ENCODE measurements at regions not wholly inside any gene's neighbourhood (a gene's known extent, or its start where the extent isn't known, plus 50 kb on each side); places are given as distances from the start of the nearest gene placed in this dataset.

DNA sequence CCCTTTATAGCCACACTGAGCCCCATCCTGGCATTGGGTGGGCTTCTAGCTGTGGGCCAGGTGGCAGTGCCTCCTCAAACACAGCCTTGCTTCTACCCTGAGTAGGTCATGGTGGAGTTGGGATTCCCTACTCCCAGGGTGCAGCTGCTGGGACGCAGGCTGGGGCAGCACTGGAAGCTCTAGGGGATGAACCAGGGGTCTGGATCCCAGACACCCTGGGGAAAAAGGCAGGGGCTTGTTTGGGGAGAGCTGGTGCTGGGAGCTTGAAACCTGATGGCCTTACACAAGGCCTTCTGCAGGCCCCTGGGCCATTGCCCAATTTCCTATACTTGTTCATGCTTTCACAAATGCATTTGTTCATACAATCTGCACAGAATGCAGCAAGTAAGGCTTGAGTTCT lies 103.7 kb upstream of the CTBP2 start:
- ChIA-PET POLR2A (no interaction called here), CTCF (no interaction called here)
- TF ChIP-seq L3MBTL2 (conservative IDR thresholded peaks at IDR 0.05), result no peak
- TF ChIP-seq FOXA1 (IDR thresholded peaks at IDR 0.05), result no peak
- DNase-seq (ENCODE audit: extremely low spot score), result no peak

DNA sequence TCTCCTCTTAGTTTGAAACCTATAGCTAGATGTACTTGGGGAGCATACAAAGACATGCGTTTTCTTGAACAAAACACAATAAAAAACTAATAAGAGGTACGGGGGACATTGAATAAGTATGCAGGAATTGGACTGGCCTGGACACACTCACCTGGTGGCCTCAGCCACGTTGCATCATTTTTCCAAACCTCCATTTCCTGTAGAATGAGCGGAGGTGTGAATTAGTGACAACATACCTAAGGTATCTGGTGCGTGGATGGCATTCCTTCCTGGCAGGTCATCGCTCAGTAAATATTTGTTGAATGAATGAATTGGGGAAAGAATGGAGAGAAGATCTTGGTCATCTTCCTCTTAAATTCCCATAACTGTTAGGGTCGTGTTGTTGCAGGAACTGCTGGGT lies 103.2 kb upstream of the CTBP2 start:
- no peak for TF ChIP-seq ARNT (IDR thresholded peaks at IDR 0.05)
- no peak for TF ChIP-seq FOXK2 (IDR thresholded peaks at IDR 0.05)
- TF ChIP-seq FOXA1 (IDR thresholded peaks at IDR 0.05), result no peak
- no peak for TF ChIP-seq HDGF (IDR thresholded peaks at IDR 0.05; ENCODE audit: borderline replicate concordance)
- no peak for TF ChIP-seq NFRKB (IDR thresholded peaks at IDR 0.05)
- TF ChIP-seq FOXM1 (IDR thresholded peaks at IDR 0.05; ENCODE audit: borderline replicate concordance), result no peak
- no peak for TF ChIP-seq SP1 (IDR thresholded peaks at IDR 0.05)
- no peak for TF ChIP-seq CTBP1 (IDR thresholded peaks at IDR 0.05; ENCODE audit: borderline replicate concordance)
- DNase-seq (ENCODE audit: extremely low spot score), result no peak
- POLR2A ChIA-PET, result no interaction called here
- CTCF ChIA-PET, result no interaction called here

GRCh38 chr10:125262920-125263319 lies 102.6 kb upstream of the CTBP2 start:
- POLR2A ChIA-PET, result no interaction called here
- CTCF ChIA-PET, result no interaction called here
- no peak for DNase-seq (ENCODE audit: extremely low spot score)
- TF ChIP-seq SP1 (IDR thresholded peaks at IDR 0.05) (no peak), NFRKB (IDR thresholded peaks at IDR 0.05) (no peak), TARDBP (IDR thresholded peaks at IDR 0.05) (no peak), FOXA1 (IDR thresholded peaks at IDR 0.05) (no peak), ARNT (IDR thresholded peaks at IDR 0.05) (no peak), ZNF384 (IDR thresholded peaks at IDR 0.05) (no peak), FOXM1 (IDR thresholded peaks at IDR 0.05; ENCODE audit: borderline replicate concordance) (no peak), CTBP1 (IDR thresholded peaks at IDR 0.05; ENCODE audit: borderline replicate concordance) (no peak), PKNOX1 (IDR thresholded peaks at IDR 0.05) (no peak), FOXK2 (IDR thresholded peaks at IDR 0.05) (no peak), BHLHE40 (IDR thresholded peaks at IDR 0.05; ENCODE audit: borderline replicate concordance) (no peak), HDGF (IDR thresholded peaks at IDR 0.05; ENCODE audit: borderline replicate concordance) (no peak), L3MBTL2 (conservative IDR thresholded peaks at IDR 0.05) (no peak), LEF1 (IDR thresholded peaks at IDR 0.05; ENCODE audit: borderline replicate concordance) (no peak), ELF4 (IDR thresholded peaks at IDR 0.05) (no peak), SUZ12 (IDR thresholded peaks at IDR 0.05) (no peak)

GRCh38 chr10:125262409-125262808 lies 102.0 kb upstream of the CTBP2 start:
- CTCF ChIA-PET, result no interaction called here
- POLR2A ChIA-PET, result no interaction called here
- DNase-seq (ENCODE audit: extremely low spot score), result no peak
- TF ChIP-seq CTBP1 (IDR thresholded peaks at IDR 0.05; ENCODE audit: borderline replicate concordance) (no peak), BHLHE40 (IDR thresholded peaks at IDR 0.05; ENCODE audit: borderline replicate concordance) (no peak), ZNF384 (IDR thresholded peaks at IDR 0.05) (no peak), ELF4 (IDR thresholded peaks at IDR 0.05) (no peak), ARNT (IDR thresholded peaks at IDR 0.05) (no peak), SP1 (IDR thresholded peaks at IDR 0.05) (no peak), FOXK2 (IDR thresholded peaks at IDR 0.05) (no peak), PKNOX1 (IDR thresholded peaks at IDR 0.05) (no peak), SUZ12 (IDR thresholded peaks at IDR 0.05) (no peak), TARDBP (IDR thresholded peaks at IDR 0.05) (no peak), LEF1 (IDR thresholded peaks at IDR 0.05; ENCODE audit: borderline replicate concordance) (no peak), FOXA1 (IDR thresholded peaks at IDR 0.05) (no peak), FOXM1 (IDR thresholded peaks at IDR 0.05; ENCODE audit: borderline replicate concordance) (no peak), HDGF (IDR thresholded peaks at IDR 0.05; ENCODE audit: borderline replicate concordance) (no peak), NFRKB (IDR thresholded peaks at IDR 0.05) (no peak), L3MBTL2 (conservative IDR thresholded peaks at IDR 0.05) (no peak)

DNA sequence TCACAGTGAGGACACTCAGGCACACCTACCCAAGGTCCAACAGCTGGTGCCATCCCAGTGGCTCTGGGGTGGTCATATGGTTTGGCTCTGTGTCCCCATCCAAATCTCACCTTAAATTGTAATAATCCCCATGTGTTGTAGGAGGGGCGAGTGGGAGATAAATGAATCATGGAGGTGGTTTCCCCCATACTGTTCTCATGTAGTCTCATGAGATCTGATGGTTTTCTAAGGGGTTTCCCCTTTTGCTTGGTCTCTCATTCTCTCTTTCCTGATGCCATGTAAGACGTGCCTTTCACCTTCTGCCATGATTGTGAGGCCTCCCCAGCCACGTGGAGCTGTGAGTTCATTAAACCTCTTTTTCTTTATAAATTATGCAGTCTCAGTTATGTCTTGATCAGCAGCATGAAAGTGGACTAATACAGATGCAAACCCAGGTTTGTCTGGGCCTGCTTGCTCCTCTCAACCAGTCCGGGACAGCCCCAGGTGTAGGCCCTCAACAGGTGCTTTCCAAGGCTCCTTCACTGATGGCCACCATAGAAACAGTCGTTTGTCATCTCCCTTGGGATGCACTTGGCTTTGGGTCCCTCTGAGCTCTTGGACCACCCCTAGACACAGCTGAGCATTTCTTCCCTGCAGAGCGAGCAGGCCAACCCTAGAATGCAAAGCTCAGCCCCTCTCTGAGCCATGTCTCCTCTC lies 101.3 kb upstream of the CTBP2 start:
- CTCF ChIA-PET, result no interaction called here
- TF ChIP-seq L3MBTL2 (conservative IDR thresholded peaks at IDR 0.05), result no peak
- no peak for TF ChIP-seq TARDBP (IDR thresholded peaks at IDR 0.05)
- TF ChIP-seq FOXK2 (IDR thresholded peaks at IDR 0.05), result no peak
- TF ChIP-seq FOXM1 (IDR thresholded peaks at IDR 0.05; ENCODE audit: borderline replicate concordance), result no peak
- TF ChIP-seq SUZ12 (IDR thresholded peaks at IDR 0.05), result no peak
- no peak for TF ChIP-seq FOXA1 (IDR thresholded peaks at IDR 0.05)
- no peak for TF ChIP-seq LEF1 (IDR thresholded peaks at IDR 0.05; ENCODE audit: borderline replicate concordance)
- TF ChIP-seq ARNT (IDR thresholded peaks at IDR 0.05), result no peak
- TF ChIP-seq ELF4 (IDR thresholded peaks at IDR 0.05), result no peak
- no peak for TF ChIP-seq NFRKB (IDR thresholded peaks at IDR 0.05)
- no peak for TF ChIP-seq HDGF (IDR thresholded peaks at IDR 0.05; ENCODE audit: borderline replicate concordance)
- TF ChIP-seq CTBP1 (IDR thresholded peaks at IDR 0.05; ENCODE audit: borderline replicate concordance), result no peak
- no peak for TF ChIP-seq SP1 (IDR thresholded peaks at IDR 0.05)
- POLR2A ChIA-PET, result no interaction called here

DNA sequence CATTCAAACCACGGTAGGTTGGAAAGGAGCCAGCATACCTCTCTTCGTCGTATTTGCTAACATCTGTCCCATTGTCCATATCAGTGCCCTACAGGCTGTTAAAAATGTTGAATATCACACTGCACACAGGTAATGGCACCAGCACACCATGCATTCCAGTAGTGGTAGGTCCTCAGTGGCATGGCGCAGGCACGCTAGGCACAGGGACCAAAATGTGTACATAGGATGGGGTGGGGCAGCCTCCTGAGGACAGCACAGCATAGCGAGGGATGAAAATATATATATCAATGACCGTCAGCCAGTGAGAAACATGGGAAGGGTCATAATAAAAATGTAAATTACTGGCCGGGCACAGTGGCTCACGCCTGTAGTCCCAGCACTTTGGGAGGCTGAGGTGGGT lies 99.9 kb upstream of the CTBP2 start:
- CTCF ChIA-PET, result no interaction called here
- TF ChIP-seq L3MBTL2 (conservative IDR thresholded peaks at IDR 0.05) (no peak), FOXK2 (IDR thresholded peaks at IDR 0.05) (no peak), FOXA1 (IDR thresholded peaks at IDR 0.05) (no peak), ARNT (IDR thresholded peaks at IDR 0.05) (no peak), ZNF384 (IDR thresholded peaks at IDR 0.05) (no peak), CTBP1 (IDR thresholded peaks at IDR 0.05; ENCODE audit: borderline replicate concordance) (no peak), ELF4 (IDR thresholded peaks at IDR 0.05) (no peak), SP1 (IDR thresholded peaks at IDR 0.05) (no peak), HDGF (IDR thresholded peaks at IDR 0.05; ENCODE audit: borderline replicate concordance) (no peak), PKNOX1 (IDR thresholded peaks at IDR 0.05) (no peak), NFRKB (IDR thresholded peaks at IDR 0.05) (no peak), LEF1 (IDR thresholded peaks at IDR 0.05; ENCODE audit: borderline replicate concordance) (no peak), SUZ12 (IDR thresholded peaks at IDR 0.05) (no peak), FOXM1 (IDR thresholded peaks at IDR 0.05; ENCODE audit: borderline replicate concordance) (no peak), BHLHE40 (IDR thresholded peaks at IDR 0.05; ENCODE audit: borderline replicate concordance) (no peak), TARDBP (IDR thresholded peaks at IDR 0.05) (no peak)
- DNase-seq (ENCODE audit: extremely low spot score), result no peak
- POLR2A ChIA-PET, result no interaction called here

More for the DNA sequence above, 101.3 kb upstream of the CTBP2 start:
- no peak for DNase-seq (ENCODE audit: extremely low spot score)
